ENCODE measurements at regions not wholly inside any gene's neighbourhood (a gene's known extent, or its start where the extent isn't known, plus 50 kb on each side); places are given as distances from the start of the nearest gene placed in this dataset.

DNA sequence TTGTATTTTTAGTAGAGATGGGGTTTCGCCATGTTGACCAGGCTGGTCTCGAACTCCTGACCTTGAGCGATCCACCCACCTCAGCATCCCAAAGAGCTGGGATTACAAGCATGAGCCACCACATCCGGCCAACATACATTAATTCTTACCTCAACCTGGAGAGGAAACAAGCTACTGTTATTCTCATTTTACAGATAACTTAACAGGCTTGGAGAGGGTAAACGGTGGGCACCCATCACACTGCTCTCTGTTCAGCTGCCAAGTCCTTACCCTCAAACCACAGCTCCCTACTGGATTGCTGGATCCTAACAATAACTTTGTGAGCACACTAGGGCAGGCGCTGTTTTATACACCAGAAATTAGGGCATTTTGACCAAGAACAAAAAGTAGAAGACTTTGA is 93.6 kb upstream of the BARHL2 start:
- TF ChIP-seq, protein P1, sequence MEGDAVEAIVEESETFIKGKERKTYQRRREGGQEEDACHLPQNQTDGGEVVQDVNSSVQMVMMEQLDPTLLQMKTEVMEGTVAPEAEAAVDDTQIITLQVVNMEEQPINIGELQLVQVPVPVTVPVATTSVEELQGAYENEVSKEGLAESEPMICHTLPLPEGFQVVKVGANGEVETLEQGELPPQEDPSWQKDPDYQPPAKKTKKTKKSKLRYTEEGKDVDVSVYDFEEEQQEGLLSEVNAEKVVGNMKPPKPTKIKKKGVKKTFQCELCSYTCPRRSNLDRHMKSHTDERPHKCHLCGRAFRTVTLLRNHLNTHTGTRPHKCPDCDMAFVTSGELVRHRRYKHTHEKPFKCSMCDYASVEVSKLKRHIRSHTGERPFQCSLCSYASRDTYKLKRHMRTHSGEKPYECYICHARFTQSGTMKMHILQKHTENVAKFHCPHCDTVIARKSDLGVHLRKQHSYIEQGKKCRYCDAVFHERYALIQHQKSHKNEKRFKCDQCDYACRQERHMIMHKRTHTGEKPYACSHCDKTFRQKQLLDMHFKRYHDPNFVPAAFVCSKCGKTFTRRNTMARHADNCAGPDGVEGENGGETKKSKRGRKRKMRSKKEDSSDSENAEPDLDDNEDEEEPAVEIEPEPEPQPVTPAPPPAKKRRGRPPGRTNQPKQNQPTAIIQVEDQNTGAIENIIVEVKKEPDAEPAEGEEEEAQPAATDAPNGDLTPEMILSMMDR (IDR thresholded peaks at IDR 0.05; ENCODE audit: low read length, missing control alignments): no peak
- no peak for DNase-seq (ENCODE audit: low read depth)
- H3K4me3 ChIP-seq (replicated peaks; ENCODE audit: low read depth, low read length): no peak overlapping the region

DNA sequence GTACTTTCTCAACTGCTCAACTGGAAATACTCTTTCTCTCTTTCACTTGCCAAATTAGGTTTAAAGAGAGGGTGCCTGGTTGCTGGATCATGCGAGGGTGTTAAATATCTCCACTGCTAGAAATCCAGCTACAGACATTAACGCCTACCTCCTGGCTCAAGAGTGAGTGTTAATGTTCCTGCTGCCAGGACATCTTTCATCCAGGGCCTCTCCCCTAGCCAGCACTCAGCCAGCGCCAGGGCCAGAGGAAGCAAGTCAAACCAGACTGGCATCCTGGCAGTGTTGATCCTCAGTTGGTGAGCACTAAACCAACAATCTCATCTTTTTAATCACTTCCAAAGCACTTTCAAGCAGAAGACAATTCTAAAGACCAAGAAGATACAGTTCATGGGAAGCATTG is 92.9 kb upstream of the BARHL2 start:
- DNase-seq (ENCODE audit: low read depth): no peak
- TF ChIP-seq, protein P1 (IDR thresholded peaks at IDR 0.05; ENCODE audit: low read length, missing control alignments): no peak
- H3K4me3 ChIP-seq (replicated peaks; ENCODE audit: low read depth, low read length): no peak overlapping the region

DNA sequence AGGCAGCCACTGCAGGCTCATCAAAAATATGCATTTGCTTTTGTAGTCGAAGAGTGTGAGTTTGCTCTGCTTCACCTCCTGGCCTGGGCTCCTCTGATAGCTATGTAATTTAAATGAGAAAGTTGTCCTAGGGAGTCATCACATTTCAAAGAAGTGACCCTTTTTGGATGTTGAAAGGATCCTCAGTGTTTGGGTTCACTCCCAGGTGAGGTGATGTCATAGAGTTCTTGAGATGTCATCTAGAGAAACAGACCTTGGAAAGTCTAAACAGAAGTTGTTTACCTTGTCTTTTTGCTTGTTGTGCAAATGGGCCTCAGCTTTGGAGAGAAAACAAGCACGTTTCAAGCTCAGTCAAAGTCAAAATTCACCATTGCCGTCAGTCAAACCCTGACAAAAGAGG is 92.0 kb upstream of the BARHL2 start:
- TF ChIP-seq, protein P1 (IDR thresholded peaks at IDR 0.05; ENCODE audit: low read length, missing control alignments): no peak
- no peak overlapping the region for H3K4me3 ChIP-seq (replicated peaks; ENCODE audit: low read depth, low read length)
- no peak for DNase-seq (ENCODE audit: low read depth)

DNA sequence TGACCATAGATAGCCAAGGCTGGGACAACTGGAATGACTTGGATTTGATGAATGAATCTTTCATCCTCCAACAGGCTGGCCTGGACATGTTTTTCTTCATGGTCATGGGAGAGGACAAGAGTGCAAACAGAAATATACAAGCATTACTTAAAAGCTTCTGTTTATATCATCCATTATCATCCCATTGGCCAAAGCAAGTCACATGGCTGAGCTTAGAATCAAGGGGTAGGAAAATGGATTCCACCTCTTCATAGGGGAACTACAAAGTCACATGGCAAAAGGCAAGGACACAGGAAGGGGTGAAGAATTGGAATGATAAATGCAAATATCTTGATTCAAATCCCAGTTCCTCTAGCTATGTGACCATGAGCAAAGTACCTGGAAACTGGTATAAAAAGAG is 90.2 kb upstream of the BARHL2 start:
- no peak for DNase-seq (ENCODE audit: low read depth)
- H3K4me3 ChIP-seq (replicated peaks; ENCODE audit: low read depth, low read length): no peak overlapping the region
- TF ChIP-seq, protein P1 (IDR thresholded peaks at IDR 0.05; ENCODE audit: low read length, missing control alignments): no peak

DNA sequence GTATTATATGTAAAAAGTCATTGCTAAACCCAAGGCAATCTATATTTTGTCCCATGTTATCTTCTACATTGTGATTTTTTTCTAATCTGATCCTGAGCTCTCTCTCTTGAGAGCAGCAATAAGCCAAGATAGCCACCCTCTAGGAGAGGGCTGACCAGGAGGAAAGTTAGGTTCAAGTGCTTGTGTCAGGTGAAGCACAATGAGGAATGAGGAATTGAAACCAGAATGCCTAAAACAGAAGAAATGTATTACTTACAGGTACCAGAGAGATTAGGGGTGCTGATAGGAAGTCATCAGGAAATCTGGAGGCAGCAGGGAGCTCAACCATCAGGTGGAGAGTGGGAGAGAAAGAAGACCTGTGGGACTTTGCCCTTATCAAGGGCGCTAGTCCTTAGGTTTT is 85.5 kb upstream of the BARHL2 start:
- no peak for DNase-seq (ENCODE audit: low read depth)
- H3K4me3 ChIP-seq (replicated peaks; ENCODE audit: low read depth, low read length): no peak overlapping the region
- TF ChIP-seq, protein P1 (IDR thresholded peaks at IDR 0.05; ENCODE audit: low read length, missing control alignments): no peak

DNA sequence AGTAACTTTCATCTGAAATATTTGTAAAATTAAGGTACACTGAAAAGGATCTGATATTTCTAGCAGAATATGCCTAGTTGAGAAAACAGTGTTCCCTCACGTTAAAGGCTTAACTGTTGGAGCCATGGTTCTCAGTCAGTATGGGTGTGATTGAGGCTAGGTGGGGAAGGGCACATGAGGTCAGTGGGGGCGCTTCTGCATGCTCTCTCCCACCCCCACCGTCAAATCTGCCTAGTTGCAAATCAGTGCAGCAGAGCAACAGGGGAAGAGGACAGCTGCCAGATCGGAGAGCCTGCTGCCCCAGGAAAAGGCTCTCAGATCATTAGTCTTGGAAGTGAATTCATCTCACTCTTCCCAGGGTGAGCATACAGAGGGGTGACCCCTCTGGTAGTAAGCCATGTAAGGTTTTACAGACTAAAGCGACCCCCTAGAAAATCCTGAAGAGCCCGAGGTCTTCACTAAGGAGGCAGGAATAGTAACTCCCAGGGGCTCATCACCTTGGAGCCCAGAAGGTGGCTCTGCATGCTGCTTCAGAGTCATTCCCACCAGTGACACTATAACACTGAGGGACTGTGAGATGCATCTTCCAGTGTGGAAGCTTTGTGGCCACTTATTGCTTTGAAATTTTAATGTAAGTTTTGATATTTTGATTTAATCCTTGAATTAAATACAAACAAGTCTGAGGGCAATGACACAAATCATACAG is 83.1 kb upstream of the BARHL2 start:
- TF ChIP-seq, protein P1 (IDR thresholded peaks at IDR 0.05; ENCODE audit: low read length, missing control alignments): no peak
- H3K4me3 ChIP-seq (replicated peaks; ENCODE audit: low read depth, low read length): no peak overlapping the region
- DNase-seq (ENCODE audit: low read depth): no peak

DNA sequence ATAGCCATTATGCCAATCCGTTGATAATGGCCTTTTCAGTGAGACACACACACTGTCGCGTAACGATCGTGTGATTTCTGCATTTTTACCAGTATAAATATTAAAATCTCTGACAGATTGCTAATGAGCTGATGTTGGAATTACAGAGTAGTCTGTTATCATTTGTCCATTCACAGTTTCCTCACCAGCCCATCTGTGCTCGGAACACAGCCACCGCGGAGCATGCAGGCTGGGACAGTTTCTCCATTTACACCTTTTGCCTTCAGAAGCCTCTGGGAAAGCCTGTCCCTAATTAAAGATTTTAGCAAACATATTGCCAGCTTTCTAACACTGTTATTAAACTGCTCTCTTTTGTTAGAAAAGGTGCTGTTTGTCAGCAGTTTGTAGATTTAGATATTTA is 82.2 kb upstream of the BARHL2 start:
- no peak overlapping the region for H3K4me3 ChIP-seq (replicated peaks; ENCODE audit: low read depth, low read length)
- TF ChIP-seq, protein P1 (IDR thresholded peaks at IDR 0.05; ENCODE audit: low read length, missing control alignments): no peak
- no peak for DNase-seq (ENCODE audit: low read depth)

Measured in fibroblast of pulmonary artery (primary cell).